ENCODE measurements at regions not wholly inside any gene's neighbourhood (a gene's known extent, or its start where the extent isn't known, plus 50 kb on each side); places are given as distances from the start of the nearest gene placed in this dataset.

DNA sequence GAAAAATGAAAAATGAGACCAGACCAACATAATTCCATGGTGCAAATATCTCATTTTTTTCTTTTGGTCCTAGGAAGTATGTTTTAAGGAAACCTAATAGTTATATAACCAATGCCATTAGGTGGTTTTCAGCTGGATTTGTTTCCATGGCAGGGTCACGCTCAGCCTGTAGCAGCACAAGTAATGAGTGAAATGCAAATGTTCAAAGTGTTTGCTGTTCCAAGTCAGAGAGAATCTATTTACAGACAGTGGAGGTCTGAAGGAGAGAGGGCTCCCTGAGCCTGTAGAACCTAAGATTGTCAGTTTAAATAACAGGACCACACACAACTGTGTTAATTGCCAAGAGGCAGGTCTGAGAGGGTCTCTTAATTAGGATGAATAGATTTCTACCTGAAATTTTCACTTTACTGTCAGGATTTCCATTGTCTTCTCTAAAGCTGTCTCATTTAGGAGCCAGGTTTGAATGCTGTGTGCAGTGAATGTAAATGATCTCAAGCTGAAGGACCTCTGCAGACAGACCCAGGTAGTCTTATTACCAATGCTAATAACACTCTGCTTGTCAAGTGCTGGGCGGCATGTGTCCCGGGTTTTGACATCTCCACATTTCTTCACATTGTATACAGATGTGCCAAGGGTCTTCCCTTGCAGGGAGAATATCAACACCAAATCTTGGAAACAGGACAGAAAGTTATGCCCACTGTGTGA lies 317.3 kb upstream of the NECTIN3 start:
- H4K20me1 ChIP-seq (ENCODE audit: control insufficient read depth, insufficient read depth), result no peaks in the 10 kb centered on the region
- H3K4me1 ChIP-seq (ENCODE audit: control insufficient read depth, insufficient read depth, low read length), result no peaks in the 10 kb centered on the region
- H2AFZ ChIP-seq (ENCODE audit: control insufficient read depth, low read depth, low read length), result no peak overlapping the region
- H3K9ac ChIP-seq (ENCODE audit: control insufficient read depth, insufficient read depth, low read length), result no peak overlapping the region
- no peaks in the 10 kb centered on the region for H3K36me3 ChIP-seq (ENCODE audit: control insufficient read depth in 2 of 2, insufficient read depth in 2 of 2, low read length in 1 of 2)
- BruUV-seq (replicated peaks), result no TSS peak
- no peak overlapping the region for H3K4me2 ChIP-seq (ENCODE audit: control insufficient read depth, insufficient read depth)
- ATAC-seq (no peak), FAIRE-seq (no peak), DNase-seq (ENCODE audit: low read depth, low spot score) (no peak)
- ChIA-PET RAD21 (ENCODE audit: unreplicated experiment) (no interaction called here), CTCF (interaction anchor here (0.6 kb wide), 1 partner anchor 29 kb away, joined by 3 read pairs; no protein-coding TSS in a partner anchor), SMC1A (ENCODE audit: uncharacterized antibody, unreplicated experiment) (no interaction called here), POLR2A (no interaction called here)
- intact Hi-C loops (cut with micrococcal nuclease; ENCODE audit: unreplicated experiment) (no loop called here), in situ Hi-C loops (cut with MboI) (no loop called here)
- H3K79me2 ChIP-seq (ENCODE audit: control insufficient read depth, insufficient read depth, low read length), result no peaks in the 10 kb centered on the region
- H3K4me3 ChIP-seq, result no peak overlapping the region
- H3K9me3 ChIP-seq (replicated peaks; ENCODE audit: control insufficient read depth, insufficient read depth, low read length), result no peaks in the 10 kb centered on the region
- 20% methylated on average over 3 of the region's 3 CpGs for WGBS (ENCODE audit: insufficient coverage, insufficient replicate concordance, low lambda C conversion rate, missing lambda C conversion rate)
- TF ChIP-seq E2F4 (IDR thresholded peaks at IDR 0.05; ENCODE audit: low read depth, low read length) (no peak), SIX5 (IDR thresholded peaks at IDR 0.05; ENCODE audit: low read depth, low read length, severe bottlenecking) (no peak), ASH2L (IDR thresholded peaks at IDR 0.05; ENCODE audit: borderline replicate concordance, low read depth) (no peak), SMARCA5 (IDR thresholded peaks at IDR 0.05) (no peak), EP300 (IDR thresholded peaks at IDR 0.05; ENCODE audit: borderline replicate concordance in 1 of 2, control insufficient read depth in 1 of 2, low read depth in 2 of 2, low read length in 2 of 2) (no peak), NFXL1 (IDR thresholded peaks at IDR 0.05; ENCODE audit: borderline replicate concordance) (no peak), SUZ12 (IDR thresholded peaks at IDR 0.05; ENCODE audit: unreplicated experiment) (no peak), IRF5 (IDR thresholded peaks at IDR 0.05; ENCODE audit: borderline replicate concordance) (no peak), TBL1XR1 (IDR thresholded peaks at IDR 0.05; ENCODE audit: low read depth, low read length) (no peak), YY1 (IDR thresholded peaks at IDR 0.05; ENCODE audit: low read depth, low read length) (no peak)
- H3K27me3 ChIP-seq (replicated peaks in 1 of 2; ENCODE audit: control insufficient read depth in 2 of 2, insufficient read depth in 2 of 2, low read length in 1 of 2), result no peaks in the 10 kb centered on the region
- H3K27ac ChIP-seq (ENCODE audit: control insufficient read depth, insufficient read depth), result no peak overlapping the region

Data from GM12878 (cell line).